ENCODE measurements at regions not wholly inside any gene's neighbourhood (a gene's known extent, or its start where the extent isn't known, plus 50 kb on each side); places are given as distances from the start of the nearest gene placed in this dataset.

DNA sequence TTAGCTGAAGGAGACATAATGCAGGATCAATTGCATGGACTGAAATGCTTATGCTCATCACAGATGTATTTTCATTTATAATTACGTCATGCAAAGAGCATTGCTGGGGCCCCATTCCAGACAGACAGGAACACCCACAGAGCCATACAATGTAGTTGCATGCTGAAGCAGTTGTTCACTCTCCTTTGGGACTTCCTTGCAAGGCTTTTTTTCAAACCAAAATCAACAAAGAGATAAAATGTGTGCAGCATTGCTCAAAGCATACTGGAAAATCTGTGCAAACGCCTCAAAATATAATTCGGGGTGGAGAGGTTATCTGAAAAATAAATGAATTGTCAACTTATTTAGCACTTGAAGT lies 463.2 kb downstream of the CDH2 start:
- H3K9me3 Mint-ChIP-seq, result peaks cover 6 to 28% (median 23%) of the 10 kb centered on the region in 5 donors
- H3K36me3 ChIP-seq (ENCODE audit: insufficient read depth, low read length), result no peaks in the 10 kb centered on the region
- H3K27ac ChIP-seq (ENCODE audit: low read depth, low read length), result no peak overlapping the region
- H3K4me1 ChIP-seq (ENCODE audit: insufficient read depth, low read length), result no peaks in the 10 kb centered on the region
- no peak for DNase-seq
- H3K36me3 Mint-ChIP-seq, result no peaks in the 10 kb centered on the region
- H3K9me3 ChIP-seq (ENCODE audit: low read length), result no peaks in the 10 kb centered on the region
- H3K27ac Mint-ChIP-seq, result no peak overlapping the region
- H3K27me3 ChIP-seq (ENCODE audit: insufficient read depth, low read length, poor library complexity, severe bottlenecking), result no peaks in the 10 kb centered on the region
- ChIA-PET POLR2A (no interaction called here), CTCF (no interaction called here)
- H3K27me3 Mint-ChIP-seq, result no peaks in the 10 kb centered on the region
- H3K4me1 Mint-ChIP-seq, result no peaks in the 10 kb centered on the region
- H3K4me3 ChIP-seq (ENCODE audit: low read length), result no peak overlapping the region
- no peak overlapping the region for H3K4me3 Mint-ChIP-seq

GRCh38 chr18:27713037-27713737 lies 463.7 kb downstream of the CDH2 start:
- no peaks in the 10 kb centered on the region for H3K36me3 Mint-ChIP-seq
- no peak overlapping the region for H3K4me3 Mint-ChIP-seq
- no peak overlapping the region for H3K4me3 ChIP-seq (ENCODE audit: low read length)
- no peaks in the 10 kb centered on the region for H3K4me1 Mint-ChIP-seq
- no peak overlapping the region for H3K27ac Mint-ChIP-seq
- H3K27ac ChIP-seq (ENCODE audit: low read depth, low read length), result no peak overlapping the region
- H3K4me1 ChIP-seq (ENCODE audit: insufficient read depth, low read length), result no peaks in the 10 kb centered on the region
- H3K9me3 Mint-ChIP-seq, result peaks cover 6 to 30% (median 23%) of the 10 kb centered on the region in 5 donors
- H3K9me3 ChIP-seq (ENCODE audit: low read length), result no peaks in the 10 kb centered on the region
- no peaks in the 10 kb centered on the region for H3K27me3 Mint-ChIP-seq
- H3K27me3 ChIP-seq (ENCODE audit: insufficient read depth, low read length, poor library complexity, severe bottlenecking), result no peaks in the 10 kb centered on the region
- H3K36me3 ChIP-seq (ENCODE audit: insufficient read depth, low read length), result no peaks in the 10 kb centered on the region
- POLR2A ChIA-PET, result no interaction called here
- DNase-seq, result no peak
- CTCF ChIA-PET, result no interaction called here

DNA sequence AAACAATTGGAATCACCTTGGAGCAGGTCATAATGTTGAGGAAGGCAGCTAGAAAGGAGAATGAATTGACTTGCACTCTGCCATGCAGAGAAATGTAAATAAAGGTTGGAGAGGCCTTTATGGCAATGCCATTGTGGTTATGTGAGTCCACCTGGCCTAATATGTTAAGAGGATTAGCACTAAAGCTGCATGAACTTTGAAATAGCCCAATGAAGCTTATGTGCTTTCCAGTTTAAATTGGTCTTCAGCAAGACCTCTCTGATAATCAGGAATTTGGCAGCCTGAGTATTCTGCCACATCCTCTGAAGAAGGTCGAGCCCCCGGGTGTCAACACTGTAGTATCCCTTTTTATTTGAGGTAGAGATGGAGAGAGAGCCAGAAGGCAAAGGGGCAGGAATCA lies 464.9 kb downstream of the CDH2 start:
- H3K4me3 ChIP-seq (ENCODE audit: low read length), result no peak overlapping the region
- Mint-ChIP-seq H3K9me3 (peaks cover 6 to 33% (median 22%) of the 10 kb centered on the region in 5 donors), H3K27me3 (no peaks in the 10 kb centered on the region), H3K4me1 (no peaks in the 10 kb centered on the region), H3K36me3 (no peaks in the 10 kb centered on the region), H3K4me3 (no peak overlapping the region), H3K27ac (no peak overlapping the region)
- no peak for DNase-seq
- ChIA-PET POLR2A (no interaction called here), CTCF (no interaction called here)
- H3K9me3 ChIP-seq (ENCODE audit: low read length), result no peaks in the 10 kb centered on the region
- no peaks in the 10 kb centered on the region for H3K36me3 ChIP-seq (ENCODE audit: insufficient read depth, low read length)
- no peak overlapping the region for H3K27ac ChIP-seq (ENCODE audit: low read depth, low read length)
- no peaks in the 10 kb centered on the region for H3K27me3 ChIP-seq (ENCODE audit: insufficient read depth, low read length, poor library complexity, severe bottlenecking)
- no peaks in the 10 kb centered on the region for H3K4me1 ChIP-seq (ENCODE audit: insufficient read depth, low read length)

- Mint-ChIP-seq H3K36me3 (no peaks in the 10 kb centered on the region), H3K27ac (no peak overlapping the region), H3K4me3 (no peak overlapping the region), H3K9me3 (peaks cover 3 to 36% (median 23%) of the 10 kb centered on the region in 5 donors), H3K27me3 (no peaks in the 10 kb centered on the region), H3K4me1 (no peaks in the 10 kb centered on the region)
- Histone ChIP-seq H3K9me3 (ENCODE audit: low read length) (no peaks in the 10 kb centered on the region), H3K27ac (ENCODE audit: low read depth, low read length) (no peak overlapping the region), H3K4me1 (ENCODE audit: insufficient read depth, low read length) (no peaks in the 10 kb centered on the region), H3K36me3 (ENCODE audit: insufficient read depth, low read length) (no peaks in the 10 kb centered on the region), H3K27me3 (ENCODE audit: insufficient read depth, low read length, poor library complexity, severe bottlenecking) (no peaks in the 10 kb centered on the region), H3K4me3 (ENCODE audit: low read length) (no peak overlapping the region)
- ChIA-PET CTCF (no interaction called here), POLR2A (no interaction called here)
- no peak for DNase-seq
Observed at GRCh38 chr18:27711382-27711781, 465.5 kb downstream of the CDH2 start.

DNA sequence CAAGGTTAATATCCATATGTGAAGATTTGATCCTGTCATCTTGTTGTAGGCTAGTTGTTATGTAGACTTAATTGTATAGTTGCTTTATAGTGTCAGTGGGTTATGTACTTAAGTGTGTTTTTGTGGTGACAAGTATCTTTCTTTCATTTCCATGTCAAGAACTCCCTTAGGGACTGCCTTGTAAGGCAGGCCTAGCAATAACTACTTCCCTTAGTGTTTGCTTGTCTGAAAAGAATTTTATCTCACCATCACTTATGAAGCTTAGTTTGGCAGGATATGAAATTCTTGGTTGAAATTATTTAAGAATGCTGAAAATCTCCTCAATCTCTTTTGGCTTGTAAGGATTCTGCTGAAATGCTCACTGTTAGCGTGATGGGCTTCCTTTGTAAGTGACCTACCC lies 467.6 kb downstream of the CDH2 start:
- Mint-ChIP-seq H3K4me3 (no peak overlapping the region), H3K4me1 (no peaks in the 10 kb centered on the region), H3K27me3 (no peaks in the 10 kb centered on the region), H3K27ac (no peak overlapping the region), H3K9me3 (peaks cover 3 to 36% (median 16%) of the 10 kb centered on the region in 5 donors), H3K36me3 (no peaks in the 10 kb centered on the region)
- H3K4me1 ChIP-seq (ENCODE audit: insufficient read depth, low read length), result no peaks in the 10 kb centered on the region
- ChIA-PET CTCF (no interaction called here), POLR2A (no interaction called here)
- no peaks in the 10 kb centered on the region for H3K27me3 ChIP-seq (ENCODE audit: insufficient read depth, low read length, poor library complexity, severe bottlenecking)
- no peak overlapping the region for H3K4me3 ChIP-seq (ENCODE audit: low read length)
- H3K9me3 ChIP-seq (ENCODE audit: low read length), result no peaks in the 10 kb centered on the region
- H3K27ac ChIP-seq (ENCODE audit: low read depth, low read length), result no peak overlapping the region
- H3K36me3 ChIP-seq (ENCODE audit: insufficient read depth, low read length), result no peaks in the 10 kb centered on the region
- no peak for DNase-seq

DNA sequence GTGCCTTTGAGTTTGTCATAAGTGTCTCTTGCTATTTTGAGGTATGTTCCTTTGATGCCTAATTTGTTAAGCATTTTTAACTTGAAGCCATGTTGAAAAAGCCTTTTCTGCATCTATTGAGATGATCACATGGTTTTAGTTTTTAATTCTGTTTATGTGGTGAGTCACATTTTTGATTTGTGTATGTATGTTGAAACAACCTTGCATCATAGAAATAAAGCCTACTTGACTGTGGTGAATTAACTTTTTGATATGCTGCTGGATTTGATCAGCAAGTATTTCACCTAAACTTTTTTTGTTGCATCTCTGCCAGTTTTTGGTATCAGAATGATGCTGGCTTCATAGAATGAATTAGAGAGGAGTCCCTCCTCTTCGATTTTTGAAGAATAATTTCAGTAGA lies 469.7 kb downstream of the CDH2 start:
- Mint-ChIP-seq H3K27ac (no peak overlapping the region), H3K36me3 (no peaks in the 10 kb centered on the region), H3K27me3 (no peaks in the 10 kb centered on the region), H3K9me3 (peaks cover 3 to 42% (median 12%) of the 10 kb centered on the region in 5 donors), H3K4me3 (no peak overlapping the region), H3K4me1 (no peaks in the 10 kb centered on the region)
- Histone ChIP-seq H3K27me3 (ENCODE audit: insufficient read depth, low read length, poor library complexity, severe bottlenecking) (no peaks in the 10 kb centered on the region), H3K4me3 (ENCODE audit: low read length) (no peak overlapping the region), H3K27ac (ENCODE audit: low read depth, low read length) (no peak overlapping the region), H3K9me3 (ENCODE audit: low read length) (no peaks in the 10 kb centered on the region), H3K4me1 (ENCODE audit: insufficient read depth, low read length) (no peaks in the 10 kb centered on the region), H3K36me3 (ENCODE audit: insufficient read depth, low read length) (no peaks in the 10 kb centered on the region)
- POLR2A ChIA-PET, result no interaction called here
- no peak for DNase-seq
- CTCF ChIA-PET, result no interaction called here

DNA sequence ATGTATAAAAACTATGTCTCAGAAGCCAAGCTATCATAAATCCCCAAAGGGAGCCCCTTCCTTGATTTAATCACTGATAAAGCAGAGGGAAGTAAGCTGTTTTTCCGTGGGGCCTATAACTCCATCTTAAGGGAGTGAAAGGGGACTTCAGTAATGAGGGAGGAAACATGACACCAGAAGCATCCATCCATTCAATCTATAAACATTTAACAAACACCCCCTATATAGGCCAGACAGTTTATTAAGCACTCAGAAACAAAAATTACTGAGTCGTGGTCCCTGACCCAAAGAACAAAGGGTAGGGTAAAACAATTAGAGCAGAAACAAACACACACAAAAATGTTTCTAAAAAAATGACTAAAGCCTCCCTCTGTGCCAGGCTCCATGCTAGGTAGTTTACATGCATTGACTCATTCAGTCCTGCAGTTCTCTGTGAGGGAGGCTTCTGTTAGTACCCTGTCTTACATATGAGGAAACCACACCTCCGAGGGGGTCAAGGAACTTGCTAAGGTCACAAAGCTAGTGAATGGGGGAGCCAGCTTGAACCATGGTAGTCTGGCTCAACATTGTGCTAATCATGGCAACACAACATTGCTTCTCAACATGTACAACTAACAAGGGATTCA lies 472.1 kb downstream of the CDH2 start:
- POLR2A ChIA-PET, result no interaction called here
- Mint-ChIP-seq H3K4me1 (no peaks in the 10 kb centered on the region), H3K4me3 (no peak overlapping the region)

GRCh38 chr18:27699137-27699536 lies 477.8 kb downstream of the CDH2 start:
- H3K4me3 Mint-ChIP-seq, result no peak overlapping the region
- H3K4me1 Mint-ChIP-seq, result no peaks in the 10 kb centered on the region
- H3K36me3 ChIP-seq (ENCODE audit: insufficient read depth, low read length), result no peaks in the 10 kb centered on the region
- no peak overlapping the region for H3K27ac ChIP-seq (ENCODE audit: low read depth, low read length)
- no peak for DNase-seq
- peaks cover 3 to 24% (median 12%) of the 10 kb centered on the region in 5 donors for H3K9me3 Mint-ChIP-seq
- H3K4me3 ChIP-seq (ENCODE audit: low read length), result no peak overlapping the region
- no peaks in the 10 kb centered on the region for H3K9me3 ChIP-seq (ENCODE audit: low read length)
- H3K27ac Mint-ChIP-seq, result no peak overlapping the region
- H3K4me1 ChIP-seq (ENCODE audit: insufficient read depth, low read length), result no peaks in the 10 kb centered on the region
- POLR2A ChIA-PET, result no interaction called here
- no peaks in the 10 kb centered on the region for H3K27me3 ChIP-seq (ENCODE audit: insufficient read depth, low read length, poor library complexity, severe bottlenecking)
- H3K27me3 Mint-ChIP-seq, result no peaks in the 10 kb centered on the region
- CTCF ChIA-PET, result no interaction called here
- no peaks in the 10 kb centered on the region for H3K36me3 Mint-ChIP-seq

More for the DNA sequence above, 472.1 kb downstream of the CDH2 start:
- H3K27me3 ChIP-seq (ENCODE audit: insufficient read depth, low read length, poor library complexity, severe bottlenecking), result no peaks in the 10 kb centered on the region
- no peak for DNase-seq
- Mint-ChIP-seq H3K9me3 (peaks cover 5 to 30% (median 10%) of the 10 kb centered on the region in 5 donors), H3K27me3 (no peaks in the 10 kb centered on the region), H3K27ac (no peak overlapping the region), H3K36me3 (no peaks in the 10 kb centered on the region)
- no peak overlapping the region for H3K4me3 ChIP-seq (ENCODE audit: low read length)
- H3K9me3 ChIP-seq (ENCODE audit: low read length), result no peaks in the 10 kb centered on the region
- no peak overlapping the region for H3K27ac ChIP-seq (ENCODE audit: low read depth, low read length)
- CTCF ChIA-PET, result no interaction called here
- no peaks in the 10 kb centered on the region for H3K36me3 ChIP-seq (ENCODE audit: insufficient read depth, low read length)
- H3K4me1 ChIP-seq (ENCODE audit: insufficient read depth, low read length), result no peaks in the 10 kb centered on the region

Measured in CD8-positive, alpha-beta memory T cell (primary cell).